Prostate gland (tissue), 2 donors: ENCODE measurements at regions not wholly inside any gene's neighbourhood (a gene's known extent, or its start where the extent isn't known, plus 50 kb on each side); places are given as distances from the start of the nearest gene placed in this dataset.

Experiments
- CTCF ChIP-seq, 4 experiments: fragments of 200-600 bp in 2 of 4; fragments of 450-650 bp in 2 of 4; sonication (generic) in 2 of 4; IDR thresholded peaks; 1 replicate in 3 of 4; 2 replicates in 1 of 4; pipeline ENCODE4 v1.5.1; 2016 to 2019; ENCODE audit warnings: antibody characterized with exemption in 4 of 4, mild to moderate bottlenecking in 2 of 4, moderate library complexity in 2 of 4
- POLR2A ChIP-seq: fragments of 450-650 bp; IDR thresholded peaks from one replicate; pipeline ENCODE4 v1.6.1; 2016; ENCODE audit warnings: antibody characterized with exemption, mild to moderate bottlenecking
- POLR2AphosphoS5 ChIP-seq: sonication (generic); formaldehyde crosslinking; IDR thresholded peaks from one replicate; pipeline ENCODE4 v1.6.1; 2017; ENCODE audit warnings: antibody characterized with exemption

- TF ChIP-seq CTCF (IDR thresholded peaks at IDR 0.05) (no peak), POLR2A (no peak), POLR2AphosphoS5 (no peak)
These were observed 202.9 kb upstream of the N4BP1 start for GRCh38 chr16:48812856-48813255.
